Hypothalamus (tissue), 51 donors: ENCODE measurements at regions not wholly inside any gene's neighbourhood (a gene's known extent, or its start where the extent isn't known, plus 50 kb on each side); places are given as distances from the start of the nearest gene placed in this dataset.
A peak's percentile ranks its signal among the peaks of the same experiment; 100 is the strongest.

Experiments used
- DNase-seq, 51 donors: peaks; one replicate each; lab custom pipeline; 2025; lab: John Stamatoyannopoulos, UW

DNA sequence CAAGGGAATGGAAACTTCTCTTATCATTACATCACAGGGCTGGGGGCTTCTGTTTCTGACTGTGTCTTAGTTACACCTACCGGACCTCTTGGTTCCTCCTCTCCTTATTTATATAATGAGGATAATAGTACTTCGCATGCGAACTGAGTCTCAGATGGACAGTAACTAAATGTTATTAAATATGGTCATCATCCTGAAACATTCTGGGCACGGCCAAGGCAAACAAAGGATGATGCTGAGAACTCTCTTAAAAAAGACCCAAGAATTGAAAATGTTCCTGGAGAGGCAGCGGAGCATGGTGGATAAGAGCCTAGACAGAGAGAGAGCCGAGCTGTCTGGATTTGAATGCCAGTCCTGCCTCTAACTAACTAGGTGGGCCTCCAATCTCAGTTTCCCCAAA lies 119.8 kb upstream of the SASH1 start:
- no peak for DNase-seq

DNA sequence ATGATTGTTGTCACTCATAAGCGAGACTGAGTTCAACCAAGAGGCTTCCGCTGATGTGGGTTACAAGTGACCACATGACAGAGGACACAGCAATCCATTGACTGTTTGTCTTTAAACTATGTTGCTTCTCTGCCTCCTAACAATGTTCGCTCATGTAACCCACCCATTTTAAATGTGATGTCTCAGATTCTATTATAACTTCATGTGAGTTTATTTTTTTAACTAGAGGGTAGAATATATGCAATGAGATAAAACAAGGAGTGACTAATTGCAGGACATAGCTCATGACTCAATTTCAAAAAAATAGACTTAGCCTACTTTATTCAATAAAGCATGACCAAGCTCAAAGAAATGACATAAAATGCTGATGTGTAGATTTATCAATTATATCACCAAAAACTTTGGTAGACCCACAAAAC lies 119.2 kb upstream of the SASH1 start:
- DNase-seq: peak in 6 of 51 donors; percentile 3 to 28 (median 16)

DNA sequence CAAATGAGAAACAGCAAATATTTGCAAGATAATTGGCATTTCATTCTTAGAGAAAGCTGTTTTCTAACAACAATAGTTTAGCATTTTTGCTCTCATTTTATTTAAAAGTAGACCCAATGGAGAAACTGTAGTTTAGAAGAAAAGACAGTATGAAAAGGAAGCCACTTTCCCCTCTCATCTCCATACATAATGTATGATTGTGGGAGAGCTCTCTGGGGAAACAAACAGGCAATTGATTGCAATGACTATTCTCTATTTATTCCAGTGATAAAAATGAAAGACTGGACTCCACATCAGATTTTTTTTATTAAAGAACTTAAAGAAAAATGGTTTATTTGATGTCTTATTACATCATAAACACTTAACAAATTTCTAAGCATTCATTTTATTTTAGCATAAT lies 116.8 kb upstream of the SASH1 start:
- DNase-seq: no peak

DNA sequence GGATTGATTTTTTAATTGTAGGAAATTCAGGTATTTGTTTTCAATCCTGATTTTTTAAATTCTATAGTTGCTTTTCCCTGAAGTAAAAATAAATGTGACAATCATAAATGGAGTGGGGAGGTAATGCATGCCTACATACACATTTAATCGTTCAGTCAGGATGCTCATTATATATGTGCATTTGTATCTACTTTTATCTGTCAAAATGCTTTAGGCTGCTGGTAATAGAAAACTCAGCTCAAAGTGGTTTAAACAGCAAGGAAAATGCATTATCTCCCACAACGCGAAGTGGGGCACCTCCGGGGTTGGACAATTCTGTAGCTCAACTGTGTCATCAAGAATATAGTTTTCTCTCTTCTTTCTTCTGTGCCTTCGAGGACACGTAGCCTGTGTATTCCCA lies 116.4 kb upstream of the SASH1 start:
- peak in 1 of 51 donors; percentile 18 for DNase-seq

DNA sequence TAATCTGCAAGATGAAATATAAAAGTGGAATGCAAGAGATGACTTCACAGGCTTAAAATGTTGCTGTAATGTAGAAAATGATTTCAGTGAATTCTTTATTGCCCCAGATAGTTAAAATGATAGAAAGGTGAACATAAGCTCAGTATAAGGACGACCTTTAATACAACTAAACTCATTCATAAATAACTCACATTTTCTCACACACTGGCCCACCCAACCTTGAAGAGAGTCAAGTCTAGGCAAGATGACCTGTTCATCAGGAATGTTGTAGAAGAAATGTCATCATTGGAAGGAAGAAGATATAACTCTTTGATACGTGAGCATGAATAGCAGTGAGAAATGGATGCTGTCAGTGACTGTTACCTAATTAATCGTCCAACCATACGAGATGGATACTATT lies 111.1 kb upstream of the SASH1 start:
- no peak for DNase-seq

DNA sequence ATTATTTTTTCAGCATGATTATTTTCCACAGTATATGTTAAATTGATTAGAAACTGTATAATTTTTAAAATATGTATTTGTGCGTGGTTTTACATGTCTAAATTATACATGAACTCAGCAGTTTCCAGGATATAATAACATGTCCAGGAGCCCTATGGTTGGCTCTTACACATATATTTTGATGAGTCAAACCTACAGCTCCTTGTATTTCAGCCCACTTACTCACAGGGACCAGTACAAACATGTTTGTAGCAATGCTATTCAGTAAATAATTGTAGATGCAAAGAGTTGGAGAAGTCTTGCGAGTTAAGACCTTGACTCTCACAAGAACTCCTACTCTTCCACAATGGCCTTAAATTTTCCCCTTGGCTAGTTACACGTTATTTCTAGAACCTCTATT lies 107.2 kb upstream of the SASH1 start:
- DNase-seq: no peak

DNA sequence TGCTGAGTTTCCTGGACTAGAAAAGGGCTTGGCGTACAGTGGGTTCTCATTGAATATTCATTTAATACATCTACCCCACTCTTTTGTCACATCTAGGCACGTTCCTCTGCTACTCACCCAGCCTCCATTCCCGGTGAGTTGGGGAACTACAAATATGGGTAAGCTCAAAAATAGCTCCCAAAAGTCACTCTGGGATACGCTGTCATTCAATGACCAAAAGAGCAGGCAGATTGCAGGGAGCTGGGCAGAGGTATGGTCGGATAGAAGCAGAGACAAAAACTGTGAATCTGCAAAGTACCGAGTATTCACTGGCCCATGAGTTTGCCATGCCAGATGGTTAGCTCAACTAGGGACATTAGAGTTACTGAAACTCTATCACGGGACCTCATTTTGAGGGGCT lies 103.9 kb upstream of the SASH1 start:
- no peak for DNase-seq

DNA sequence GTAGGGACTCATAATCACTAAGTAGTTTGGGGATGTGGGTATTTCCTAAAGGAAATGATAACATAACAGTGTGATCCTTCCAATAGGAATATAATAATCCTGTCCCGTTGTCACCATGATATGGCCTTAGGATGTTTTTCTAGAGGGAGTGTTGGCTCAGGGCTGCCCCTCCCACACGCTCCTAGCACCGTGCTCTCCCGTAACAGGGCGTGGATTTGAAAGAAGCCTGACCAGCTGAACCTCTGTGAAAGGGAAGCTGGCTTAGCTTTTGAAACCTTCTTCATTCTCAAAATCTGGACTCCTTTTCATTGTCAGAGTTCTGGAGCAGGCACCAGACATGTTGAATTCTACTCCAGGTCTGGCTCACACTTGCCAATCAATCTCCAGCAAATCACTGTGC lies 103.4 kb upstream of the SASH1 start:
- no peak for DNase-seq

DNA sequence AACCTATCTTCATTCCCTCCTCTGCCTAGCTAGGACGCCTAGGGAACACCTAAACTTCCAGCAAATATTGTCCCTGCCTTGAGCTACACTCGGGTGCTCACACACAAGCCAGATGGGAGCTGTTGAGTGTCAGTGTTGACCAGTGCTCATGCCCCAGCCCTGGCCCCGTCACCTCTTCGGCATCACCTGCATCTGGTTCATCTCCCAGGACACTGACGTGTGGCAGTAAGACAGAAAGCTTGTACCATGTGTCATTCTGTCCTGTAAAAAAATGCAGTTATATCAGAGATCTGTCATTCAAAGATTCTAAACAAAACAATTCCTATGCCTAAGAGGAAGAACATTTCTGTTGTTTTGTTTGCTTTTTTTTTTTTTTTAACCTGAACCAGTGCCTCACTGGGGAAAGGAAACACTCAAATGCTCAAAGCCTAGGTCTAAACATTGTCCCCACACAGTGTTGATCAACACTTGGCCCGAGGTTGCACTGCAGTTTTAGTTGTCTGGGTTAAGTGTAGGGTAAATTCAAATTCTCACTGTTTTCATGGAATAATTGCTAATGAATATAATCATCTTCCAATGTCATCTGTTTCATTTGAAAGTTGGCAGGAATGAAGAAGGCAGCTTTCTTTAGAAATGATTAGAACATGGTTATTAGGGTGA lies 102.7 kb upstream of the SASH1 start:
- DNase-seq: no peak

DNA sequence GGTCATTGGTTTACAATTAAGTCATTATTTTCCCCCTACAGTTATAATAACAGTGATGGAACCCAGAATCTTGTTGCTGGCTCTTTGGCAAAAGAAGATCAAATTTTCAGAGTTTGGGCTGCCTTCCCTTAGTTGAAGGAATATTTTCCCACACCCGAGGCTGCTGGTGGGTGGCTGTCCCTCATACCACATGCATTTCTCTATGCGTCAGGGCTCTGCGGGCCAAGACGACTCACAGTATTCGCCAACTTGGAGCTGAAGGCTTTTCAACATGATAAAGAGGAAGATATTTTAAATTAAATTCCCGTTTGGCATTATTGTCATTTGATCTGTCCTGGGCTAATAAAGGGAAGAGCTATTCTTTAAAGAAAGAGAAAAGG lies 102.2 kb upstream of the SASH1 start:
- peak in 1 of 51 donors; percentile 3 for DNase-seq

DNA sequence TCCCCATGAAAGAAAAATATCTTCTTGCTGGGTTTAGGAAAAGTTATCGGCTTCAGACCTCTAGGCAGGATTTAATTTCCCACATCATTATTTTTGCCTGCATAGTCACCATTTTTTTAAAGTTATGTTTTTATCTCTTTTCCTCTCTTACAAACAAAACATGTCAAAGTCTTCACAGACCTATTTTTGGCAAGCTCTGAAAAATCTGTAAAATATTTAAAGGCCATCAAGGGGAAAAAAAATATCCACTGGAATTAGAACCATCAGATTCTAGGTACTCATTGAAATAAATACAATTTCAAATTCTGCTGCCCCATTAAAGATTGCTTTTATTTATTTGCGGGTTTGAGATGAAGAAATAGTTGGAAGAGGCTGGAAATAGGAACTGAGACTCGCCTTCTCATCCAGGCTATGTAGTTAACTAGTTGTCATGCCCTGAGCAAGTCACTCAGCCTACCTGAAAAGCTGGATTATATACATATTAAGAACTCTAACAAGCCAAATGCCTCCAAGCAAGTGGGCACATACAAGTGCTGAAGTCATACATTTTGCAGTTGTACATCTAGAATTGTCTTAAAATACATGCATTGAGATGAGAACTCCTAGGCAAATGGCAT lies 101.7 kb upstream of the SASH1 start:
- DNase-seq: no peak

DNA sequence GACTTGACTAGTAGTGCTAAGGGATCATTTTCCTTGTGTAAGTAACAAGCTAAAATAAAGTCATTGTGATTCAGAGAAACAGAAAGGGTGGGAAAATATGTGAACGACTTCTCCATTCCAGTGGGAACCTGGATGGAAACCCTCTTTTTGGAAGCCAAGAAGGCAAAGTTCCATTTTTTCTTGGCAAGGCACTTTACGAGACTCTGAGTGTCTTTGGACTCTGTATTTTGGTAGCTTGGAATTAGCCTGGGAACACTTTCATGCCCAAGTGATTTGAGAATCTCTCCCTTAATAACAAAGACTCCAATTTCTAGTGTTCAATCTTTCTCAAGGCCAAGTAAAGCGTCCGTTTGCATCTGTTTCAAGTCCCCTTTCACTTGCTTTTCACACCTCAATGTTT lies 100.5 kb upstream of the SASH1 start:
- peak in 1 of 51 donors; percentile 8 for DNase-seq

DNA sequence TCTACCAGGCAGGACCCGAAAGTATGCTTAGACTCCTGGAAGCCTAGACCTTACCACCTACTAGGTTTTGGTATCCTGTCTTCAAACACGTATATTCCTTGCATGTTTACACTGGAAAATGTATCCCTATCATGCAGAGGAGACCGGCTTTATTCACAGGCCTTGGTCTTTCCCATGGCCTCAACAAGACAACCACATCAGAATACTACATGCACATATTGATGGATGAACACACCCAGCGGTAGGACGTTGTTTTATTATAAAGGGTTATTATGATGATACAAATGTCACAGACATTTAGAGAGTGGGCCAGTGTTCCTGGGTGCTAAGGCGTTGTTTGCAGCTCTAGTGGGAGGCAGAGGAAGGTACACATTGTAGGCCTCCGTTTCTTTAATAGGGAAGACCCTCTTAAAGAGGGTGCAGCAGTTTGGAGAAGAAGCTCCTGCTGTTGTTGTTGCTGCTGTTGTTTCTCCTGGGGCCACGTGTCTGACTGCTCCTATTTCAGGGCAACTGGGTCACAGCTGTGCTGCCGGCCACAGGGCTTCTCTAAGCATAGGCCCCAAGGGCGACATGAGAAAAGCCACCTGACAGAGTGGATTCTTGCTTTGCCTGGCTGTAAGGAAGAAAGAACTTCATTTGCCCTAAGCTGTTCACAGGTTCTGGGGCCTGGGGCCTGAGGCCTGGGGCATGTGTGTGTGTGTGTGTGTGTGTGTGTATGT lies 98.3 kb upstream of the SASH1 start:
- DNase-seq: no peak

DNA sequence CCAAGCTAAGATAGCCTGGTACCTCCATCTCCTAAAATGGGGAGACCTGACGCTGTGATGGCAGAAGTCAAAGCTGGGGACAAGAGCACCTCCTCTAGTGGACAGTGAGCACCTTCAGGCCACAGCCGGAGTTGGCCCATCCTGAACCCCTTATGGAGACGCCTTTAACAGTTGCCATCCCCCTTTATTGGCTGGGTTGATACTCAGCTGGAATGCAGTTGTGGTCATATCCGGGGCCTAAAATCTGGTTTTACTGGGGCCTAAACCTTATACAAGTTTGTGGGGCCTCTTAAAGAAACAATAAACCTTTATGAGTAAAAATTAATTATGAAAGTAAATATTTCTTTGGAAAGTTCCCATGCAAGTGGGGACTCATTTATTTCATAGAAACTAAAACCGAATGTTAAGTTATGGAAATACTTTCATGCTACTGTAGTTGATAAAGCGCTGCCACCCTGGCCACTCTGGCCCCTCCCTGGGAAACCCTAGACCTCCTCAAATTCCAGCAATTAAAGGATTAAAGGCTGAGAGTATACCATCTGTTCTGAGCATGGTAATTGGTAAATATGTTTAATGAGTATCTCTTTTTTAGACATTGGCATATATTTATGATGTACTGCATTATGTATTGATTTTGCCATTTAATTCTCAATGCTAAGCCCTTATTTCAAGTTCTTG lies 95.1 kb upstream of the SASH1 start:
- no peak for DNase-seq

DNA sequence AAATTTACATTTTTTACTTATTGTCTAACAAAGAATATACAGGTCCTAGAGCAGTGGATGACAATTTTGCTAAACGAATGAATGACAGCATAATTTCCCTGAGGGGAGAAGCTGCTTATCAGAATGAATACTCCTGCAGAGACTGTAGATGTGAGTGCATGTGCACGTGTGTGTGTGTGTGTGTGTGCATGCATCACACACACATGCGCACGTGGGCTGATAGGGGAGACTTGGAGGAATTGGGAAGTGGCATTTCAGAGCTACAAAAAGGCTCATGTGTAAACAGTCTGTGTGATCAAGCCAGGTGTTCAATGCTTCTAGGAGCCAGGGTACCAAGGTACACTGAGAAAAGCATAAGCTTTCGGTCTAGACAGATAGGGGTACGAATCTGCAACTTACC lies 93.5 kb upstream of the SASH1 start:
- DNase-seq: no peak

DNA sequence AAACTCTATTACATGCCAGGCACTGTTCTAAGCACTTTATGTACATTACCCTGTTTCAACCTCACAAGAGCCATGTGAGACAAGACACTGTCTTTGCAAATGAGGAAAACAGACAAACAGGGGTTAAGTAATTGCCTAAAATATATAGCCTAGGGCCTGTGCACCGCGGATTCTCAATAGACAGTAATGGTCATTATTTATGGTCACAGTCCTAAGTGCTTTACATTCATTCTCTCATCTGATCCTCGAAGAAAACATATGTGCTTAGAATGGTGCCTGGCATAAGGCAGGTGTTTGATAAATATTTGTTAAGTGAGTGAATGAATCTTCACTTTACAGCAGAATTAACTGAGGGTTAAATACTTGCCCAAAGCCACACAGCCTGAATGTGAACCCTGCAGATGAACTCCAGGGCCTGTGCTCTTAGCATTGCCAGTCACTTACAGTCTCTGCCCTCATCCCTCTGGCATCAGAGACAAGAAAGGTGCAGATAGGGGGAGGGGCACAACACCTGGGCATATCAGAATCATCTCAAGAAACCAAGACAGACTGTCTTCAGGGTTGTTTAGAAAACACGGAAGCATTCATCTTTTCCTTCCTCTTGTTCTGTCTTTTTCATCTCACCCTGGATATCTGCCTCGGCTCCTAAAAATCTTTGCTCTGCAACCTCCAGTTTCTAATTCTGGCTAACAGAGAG lies 92.8 kb upstream of the SASH1 start:
- DNase-seq: no peak

DNA sequence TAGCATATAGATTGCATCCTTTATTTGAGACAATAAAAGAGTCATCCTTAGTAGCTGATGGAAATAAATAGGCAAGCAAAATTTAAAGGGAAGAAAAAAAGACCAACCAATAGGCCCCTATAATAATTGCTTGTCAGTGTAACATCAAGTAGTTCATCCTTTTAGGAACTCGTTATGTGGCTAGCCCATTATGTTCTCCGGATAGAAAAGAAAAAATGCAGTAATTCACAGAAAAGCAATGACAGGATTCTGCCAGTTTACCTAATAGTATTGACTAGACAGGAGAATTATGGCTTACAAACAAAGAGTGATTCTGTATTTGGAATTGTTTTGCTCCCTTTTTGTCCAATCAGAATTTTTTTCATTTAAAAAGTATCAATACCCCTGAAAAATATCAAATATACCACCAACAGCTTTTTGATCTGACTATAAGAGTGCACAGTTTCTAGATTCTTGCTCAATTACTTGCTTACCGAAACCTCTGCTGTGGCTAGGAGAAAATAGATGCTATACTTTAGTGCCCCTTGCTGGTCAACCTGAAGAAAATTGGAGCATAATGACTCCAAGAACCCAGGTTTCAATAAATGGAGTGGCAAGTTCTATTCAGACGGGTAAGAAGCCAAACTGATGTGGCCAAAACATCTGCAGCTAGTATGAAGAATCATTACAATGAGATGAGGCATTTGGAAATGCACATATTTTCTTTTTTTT lies 91.5 kb upstream of the SASH1 start:
- peak in 3 of 51 donors; percentile 2 to 57 (median 16) for DNase-seq

DNA sequence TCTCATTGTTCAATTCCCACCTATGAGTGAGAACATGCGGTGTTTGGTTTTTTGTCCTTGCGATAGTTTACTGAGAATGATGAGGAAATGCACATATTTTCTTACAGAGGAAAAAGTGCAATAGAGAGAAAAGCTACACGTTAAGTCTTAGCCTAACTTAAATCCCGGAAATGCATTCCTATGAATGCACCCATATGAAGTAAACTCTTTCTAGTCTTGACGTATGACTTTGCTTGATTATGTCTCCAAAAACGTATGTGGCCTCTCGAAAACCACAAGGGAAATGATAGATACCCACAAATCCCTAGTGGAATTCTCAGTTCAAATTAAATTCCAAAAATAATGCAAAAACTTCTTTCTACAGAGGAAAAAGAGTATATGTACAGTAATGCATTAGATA lies 90.7 kb upstream of the SASH1 start:
- no peak for DNase-seq

DNA sequence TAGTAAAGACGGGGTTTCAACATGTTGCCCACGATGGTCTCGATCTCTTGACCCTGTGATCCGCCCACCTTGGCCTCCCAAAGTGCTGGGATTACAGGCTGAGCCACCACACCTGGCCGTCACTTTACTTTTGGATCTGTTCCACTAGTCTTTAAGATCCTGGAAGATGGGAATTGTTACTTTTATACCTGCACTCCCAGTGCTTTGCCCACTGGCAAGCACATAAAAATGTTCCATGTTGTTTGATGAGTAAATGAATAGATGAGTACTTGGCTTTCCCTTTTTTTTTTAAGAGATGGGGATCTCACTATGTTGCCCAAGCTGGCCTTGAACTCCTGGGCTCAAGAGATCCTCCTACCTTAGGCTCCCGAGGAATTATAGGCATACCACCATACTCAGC lies 84.8 kb upstream of the SASH1 start:
- DNase-seq: no peak

DNA sequence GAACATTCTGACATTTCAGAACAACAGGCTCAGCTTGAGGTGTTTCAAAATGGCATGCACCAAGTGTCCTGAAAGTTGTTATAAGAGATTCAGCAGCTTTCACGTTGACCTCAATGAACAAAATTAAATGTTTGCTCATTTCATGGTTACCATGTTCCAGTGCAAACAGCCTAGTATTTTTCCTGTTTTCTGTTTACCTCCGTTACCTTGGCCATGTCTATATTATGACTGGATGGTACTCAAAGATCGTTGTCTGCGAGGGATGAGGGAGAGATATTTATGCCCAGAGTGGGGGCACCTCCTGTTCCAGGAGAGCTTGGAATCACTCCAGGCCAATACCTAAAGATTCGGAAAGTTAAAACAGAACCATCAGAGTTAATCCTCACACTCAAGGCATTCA lies 83.8 kb upstream of the SASH1 start:
- no peak for DNase-seq
